ENCODE measurements at regions not wholly inside any gene's neighbourhood (a gene's known extent, or its start where the extent isn't known, plus 50 kb on each side); places are given as distances from the start of the nearest gene placed in this dataset.

DNA sequence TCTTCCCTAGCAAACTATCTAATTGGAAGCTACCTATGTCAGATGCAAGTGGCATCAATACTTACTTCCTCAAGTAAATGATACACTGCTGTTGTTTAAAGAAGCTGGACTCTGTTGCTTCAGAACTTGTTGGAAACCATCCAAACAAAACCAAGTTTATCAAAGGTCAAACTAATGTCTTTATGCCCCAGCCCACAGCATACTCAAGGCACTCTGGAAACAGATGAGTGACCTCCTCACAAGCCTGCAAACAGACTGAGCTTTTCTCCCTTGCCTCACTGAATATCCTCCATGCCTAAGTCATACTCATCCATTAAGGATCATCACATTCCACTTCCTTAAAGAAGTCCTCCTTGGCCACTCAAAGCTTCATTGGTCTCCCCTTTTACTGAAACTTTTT, 107.4 kb upstream of the ACP3 start:
- Histone ChIP-seq H3K36me3 (ENCODE audit: low read length) (no peaks in the 10 kb centered on the region), H4K20me1 (ENCODE audit: low read depth, low read length) (no peaks in the 10 kb centered on the region), H2AFZ (ENCODE audit: low read depth, low read length, severe bottlenecking) (no peak overlapping the region), H3K4me2 (ENCODE audit: low read depth, low read length, poor library complexity, severe bottlenecking) (no peak overlapping the region), H3K9ac (ENCODE audit: low read length) (no peak overlapping the region), H3K4me3 (ENCODE audit: insufficient read depth, low read length, poor library complexity, severe bottlenecking) (no peak overlapping the region), H3F3A (ENCODE audit: insufficient read depth) (no peaks in the 10 kb centered on the region), H3K9me2 (replicated peaks; ENCODE audit: insufficient read depth, low read length) (no peaks in the 10 kb centered on the region), H3K79me2 (ENCODE audit: insufficient read depth, low read length) (no peaks in the 10 kb centered on the region), H3K27me3 (ENCODE audit: low read length) (no peaks in the 10 kb centered on the region), H3K9me3 (ENCODE audit: insufficient read depth, low read length) (no peaks in the 10 kb centered on the region), H3K27ac (ENCODE audit: low read depth, low read length) (no peak overlapping the region)
- no peak for TF ChIP-seq EZH2phosphoT487 (conservative IDR thresholded peaks at IDR 0.05; ENCODE audit: low read length)
- TF ChIP-seq, protein P1, sequence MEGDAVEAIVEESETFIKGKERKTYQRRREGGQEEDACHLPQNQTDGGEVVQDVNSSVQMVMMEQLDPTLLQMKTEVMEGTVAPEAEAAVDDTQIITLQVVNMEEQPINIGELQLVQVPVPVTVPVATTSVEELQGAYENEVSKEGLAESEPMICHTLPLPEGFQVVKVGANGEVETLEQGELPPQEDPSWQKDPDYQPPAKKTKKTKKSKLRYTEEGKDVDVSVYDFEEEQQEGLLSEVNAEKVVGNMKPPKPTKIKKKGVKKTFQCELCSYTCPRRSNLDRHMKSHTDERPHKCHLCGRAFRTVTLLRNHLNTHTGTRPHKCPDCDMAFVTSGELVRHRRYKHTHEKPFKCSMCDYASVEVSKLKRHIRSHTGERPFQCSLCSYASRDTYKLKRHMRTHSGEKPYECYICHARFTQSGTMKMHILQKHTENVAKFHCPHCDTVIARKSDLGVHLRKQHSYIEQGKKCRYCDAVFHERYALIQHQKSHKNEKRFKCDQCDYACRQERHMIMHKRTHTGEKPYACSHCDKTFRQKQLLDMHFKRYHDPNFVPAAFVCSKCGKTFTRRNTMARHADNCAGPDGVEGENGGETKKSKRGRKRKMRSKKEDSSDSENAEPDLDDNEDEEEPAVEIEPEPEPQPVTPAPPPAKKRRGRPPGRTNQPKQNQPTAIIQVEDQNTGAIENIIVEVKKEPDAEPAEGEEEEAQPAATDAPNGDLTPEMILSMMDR (IDR thresholded peaks at IDR 0.05; ENCODE audit: insufficient read depth, low read length, poor library complexity, severe bottlenecking), result no peak

DNA sequence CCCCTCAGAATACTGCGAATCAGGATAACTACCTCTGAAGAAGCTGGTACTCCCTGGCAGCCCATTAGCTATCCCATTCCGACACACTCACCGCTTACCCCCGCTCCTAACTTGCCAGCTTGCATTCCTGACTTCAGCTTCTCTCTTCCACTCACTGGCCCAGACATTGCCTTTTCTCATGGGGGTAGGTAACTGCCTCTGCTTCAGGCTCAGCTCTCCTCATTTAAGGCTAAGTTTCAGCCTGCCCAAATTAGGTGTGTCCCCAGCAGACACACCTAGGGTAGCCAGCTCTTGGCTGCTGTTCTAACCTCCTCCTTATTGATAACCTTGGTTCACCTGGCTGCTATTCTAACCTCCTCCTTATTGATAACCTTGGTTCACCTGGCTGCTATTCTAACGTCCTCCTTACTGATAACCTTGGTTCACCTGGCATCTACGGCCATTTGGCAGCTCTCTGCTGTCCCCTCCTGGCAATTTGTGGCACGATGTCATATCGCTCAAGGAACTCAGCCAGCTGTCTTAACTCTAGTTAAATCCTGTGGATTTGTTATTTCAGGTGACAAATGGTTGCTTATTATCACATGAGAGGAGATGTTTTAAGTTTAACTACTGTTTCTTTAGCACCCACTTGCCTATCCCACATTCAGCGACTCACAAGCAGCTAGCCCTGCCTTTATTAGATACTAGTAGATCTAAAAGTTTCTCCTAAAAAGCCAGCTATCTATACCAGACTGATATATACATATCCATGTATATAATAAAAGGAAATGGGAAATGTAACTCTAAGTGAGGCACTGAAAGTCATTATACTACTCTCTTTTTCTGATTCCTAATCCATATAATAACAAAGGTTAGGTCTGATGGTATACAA, 106.5 kb upstream of the ACP3 start:
- H4K20me1 ChIP-seq (ENCODE audit: low read depth, low read length), result no peaks in the 10 kb centered on the region
- no peaks in the 10 kb centered on the region for H3K9me3 ChIP-seq (ENCODE audit: insufficient read depth, low read length)
- no peaks in the 10 kb centered on the region for H3F3A ChIP-seq (ENCODE audit: insufficient read depth)
- H2AFZ ChIP-seq (ENCODE audit: low read depth, low read length, severe bottlenecking), result no peak overlapping the region
- H3K27ac ChIP-seq (ENCODE audit: low read depth, low read length), result no peak overlapping the region
- TF ChIP-seq EZH2phosphoT487 (conservative IDR thresholded peaks at IDR 0.05; ENCODE audit: low read length), result no peak
- TF ChIP-seq, protein P1 (IDR thresholded peaks at IDR 0.05; ENCODE audit: insufficient read depth, low read length, poor library complexity, severe bottlenecking), result peak; percentile 43
- no peaks in the 10 kb centered on the region for H3K79me2 ChIP-seq (ENCODE audit: insufficient read depth, low read length)
- H3K4me3 ChIP-seq (ENCODE audit: insufficient read depth, low read length, poor library complexity, severe bottlenecking), result no peak overlapping the region
- H3K4me2 ChIP-seq (ENCODE audit: low read depth, low read length, poor library complexity, severe bottlenecking), result no peak overlapping the region
- no peaks in the 10 kb centered on the region for H3K36me3 ChIP-seq (ENCODE audit: low read length)
- no peaks in the 10 kb centered on the region for H3K9me2 ChIP-seq (replicated peaks; ENCODE audit: insufficient read depth, low read length)
- no peak overlapping the region for H3K9ac ChIP-seq (ENCODE audit: low read length)
- H3K27me3 ChIP-seq (ENCODE audit: low read length), result no peaks in the 10 kb centered on the region

DNA sequence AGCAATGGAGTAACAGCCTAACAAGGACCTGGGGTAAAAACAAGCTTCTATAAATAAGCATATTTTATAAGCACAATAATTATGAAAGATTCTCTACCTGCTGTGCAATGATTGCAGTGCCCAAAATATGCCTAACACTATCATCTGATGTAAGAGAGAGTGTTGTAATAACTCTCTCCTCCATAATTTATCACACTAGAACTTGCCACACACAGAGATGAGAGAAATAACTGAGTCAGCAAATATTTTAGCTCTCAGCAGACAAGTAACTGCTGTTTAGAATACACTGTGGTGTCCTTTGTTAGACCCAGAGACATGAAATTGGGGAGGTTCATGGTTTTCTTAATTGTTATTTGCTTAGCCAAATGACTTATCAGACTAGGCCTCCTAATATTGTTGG, 105.3 kb upstream of the ACP3 start:
- Histone ChIP-seq H3K27ac (ENCODE audit: low read depth, low read length) (no peak overlapping the region), H3K27me3 (ENCODE audit: low read length) (no peaks in the 10 kb centered on the region), H3K9ac (ENCODE audit: low read length) (no peak overlapping the region), H3K79me2 (ENCODE audit: insufficient read depth, low read length) (no peaks in the 10 kb centered on the region), H2AFZ (ENCODE audit: low read depth, low read length, severe bottlenecking) (no peak overlapping the region), H3F3A (ENCODE audit: insufficient read depth) (no peaks in the 10 kb centered on the region), H3K36me3 (ENCODE audit: low read length) (no peaks in the 10 kb centered on the region), H3K9me3 (ENCODE audit: insufficient read depth, low read length) (no peaks in the 10 kb centered on the region), H4K20me1 (ENCODE audit: low read depth, low read length) (no peaks in the 10 kb centered on the region), H3K4me2 (ENCODE audit: low read depth, low read length, poor library complexity, severe bottlenecking) (no peak overlapping the region), H3K9me2 (replicated peaks; ENCODE audit: insufficient read depth, low read length) (no peaks in the 10 kb centered on the region), H3K4me3 (ENCODE audit: insufficient read depth, low read length, poor library complexity, severe bottlenecking) (no peak overlapping the region)
- no peak for TF ChIP-seq EZH2phosphoT487 (conservative IDR thresholded peaks at IDR 0.05; ENCODE audit: low read length)
- TF ChIP-seq, protein P1 (IDR thresholded peaks at IDR 0.05; ENCODE audit: insufficient read depth, low read length, poor library complexity, severe bottlenecking), result no peak

Data from SU-DHL-6 (cell line).